Activated CD4-positive, alpha-beta T cell treated with anti-CD3 and anti-CD28 coated beads, Interleukin-2, amount 50 U/mL, for 16 hours (primary cell): ENCODE measurements at regions not wholly inside any gene's neighbourhood (a gene's known extent, or its start where the extent isn't known, plus 50 kb on each side); places are given as distances from the start of the nearest gene placed in this dataset.

Source experiments
- DNase-seq: peaks from one replicate; pipeline ENCODE4 v3.0.0-alpha.2; 2020

DNA sequence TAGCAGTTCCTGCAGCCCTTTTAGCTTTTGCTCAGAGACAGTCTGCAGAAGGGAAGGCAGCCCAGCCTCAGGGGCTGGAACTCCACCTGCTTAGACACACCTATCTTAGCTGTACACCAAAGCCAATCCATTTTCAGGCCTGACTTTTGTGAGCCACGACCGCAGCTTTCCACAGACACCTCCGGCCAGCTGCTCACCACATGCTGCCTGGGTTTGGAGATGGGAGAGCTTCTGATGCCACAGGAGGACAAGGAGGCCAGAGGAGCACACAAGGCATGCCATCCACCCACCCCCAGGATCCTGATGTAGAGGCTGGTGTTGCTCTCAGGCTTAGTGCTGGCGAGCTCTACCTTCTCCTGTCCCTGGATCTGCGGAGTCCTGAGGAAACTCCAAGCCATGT lies 141.8 kb upstream of the NALF2 start:
- DNase-seq, result no peak

DNA sequence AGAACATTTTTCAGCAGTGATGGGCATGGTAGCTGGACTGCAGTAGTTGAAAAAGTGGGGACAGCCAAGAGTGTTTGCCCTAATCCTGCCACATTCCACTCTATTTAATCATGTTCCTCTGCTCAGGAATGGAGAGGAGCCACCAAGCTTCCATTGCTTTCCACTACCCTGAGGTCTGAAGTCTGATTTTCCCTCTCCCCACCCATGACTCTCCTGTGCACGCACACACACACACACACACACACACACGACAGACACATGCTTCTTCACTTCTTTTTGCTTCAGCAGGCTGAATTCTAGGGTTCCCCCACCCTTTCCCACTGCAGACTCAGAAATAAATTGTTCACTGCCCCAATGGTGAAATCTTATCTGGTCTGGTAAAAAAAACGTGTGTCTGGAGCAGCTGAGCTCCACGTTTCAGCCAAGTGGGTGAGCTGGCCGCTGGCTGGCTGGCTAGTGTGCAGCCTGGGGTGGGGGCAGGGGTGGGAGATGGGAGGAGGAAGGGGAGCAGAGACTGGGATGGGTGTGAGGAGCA lies 142.7 kb upstream of the NALF2 start:
- no peak for DNase-seq

DNA sequence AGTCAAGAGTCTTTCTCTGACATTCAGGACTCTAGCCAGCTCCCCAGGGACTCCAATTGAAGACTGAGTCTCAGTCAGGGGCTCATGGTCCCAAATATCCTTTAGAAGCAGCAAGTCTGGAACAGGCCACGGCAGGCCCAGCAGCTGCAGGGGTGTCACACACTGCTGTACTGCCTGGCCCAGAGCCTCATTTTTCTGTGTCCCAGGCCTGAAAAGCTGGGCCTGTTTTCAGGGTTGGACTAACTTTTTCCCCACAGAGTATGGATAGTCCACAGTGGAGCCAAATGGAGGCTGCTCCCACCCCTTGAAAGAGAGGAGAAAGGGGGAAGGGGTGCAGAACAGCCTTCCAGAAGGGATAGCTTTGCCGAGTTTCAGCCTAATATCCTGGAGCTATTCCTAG lies 146.8 kb upstream of the NALF2 start:
- DNase-seq, result no peak

DNA sequence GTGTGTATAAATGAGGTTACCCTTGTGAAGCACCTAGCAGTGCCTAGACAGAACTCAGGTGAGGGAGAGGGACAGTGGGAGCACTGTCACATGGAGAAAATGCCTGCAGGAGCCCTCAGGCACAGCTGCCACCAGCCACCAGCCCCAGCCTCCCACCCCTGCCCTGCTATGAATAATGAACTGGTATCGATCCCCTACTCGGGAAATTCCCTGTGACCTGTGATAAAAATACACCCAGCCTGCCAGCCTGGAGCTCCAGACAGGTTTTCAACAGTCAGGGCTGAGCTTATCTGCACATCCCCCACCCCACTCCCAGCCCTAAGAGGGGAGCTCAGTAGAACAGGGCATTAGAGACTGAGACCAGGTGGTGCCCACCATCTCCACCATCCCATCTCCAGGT lies 159.6 kb upstream of the PJA1 start:
- no peak for DNase-seq

DNA sequence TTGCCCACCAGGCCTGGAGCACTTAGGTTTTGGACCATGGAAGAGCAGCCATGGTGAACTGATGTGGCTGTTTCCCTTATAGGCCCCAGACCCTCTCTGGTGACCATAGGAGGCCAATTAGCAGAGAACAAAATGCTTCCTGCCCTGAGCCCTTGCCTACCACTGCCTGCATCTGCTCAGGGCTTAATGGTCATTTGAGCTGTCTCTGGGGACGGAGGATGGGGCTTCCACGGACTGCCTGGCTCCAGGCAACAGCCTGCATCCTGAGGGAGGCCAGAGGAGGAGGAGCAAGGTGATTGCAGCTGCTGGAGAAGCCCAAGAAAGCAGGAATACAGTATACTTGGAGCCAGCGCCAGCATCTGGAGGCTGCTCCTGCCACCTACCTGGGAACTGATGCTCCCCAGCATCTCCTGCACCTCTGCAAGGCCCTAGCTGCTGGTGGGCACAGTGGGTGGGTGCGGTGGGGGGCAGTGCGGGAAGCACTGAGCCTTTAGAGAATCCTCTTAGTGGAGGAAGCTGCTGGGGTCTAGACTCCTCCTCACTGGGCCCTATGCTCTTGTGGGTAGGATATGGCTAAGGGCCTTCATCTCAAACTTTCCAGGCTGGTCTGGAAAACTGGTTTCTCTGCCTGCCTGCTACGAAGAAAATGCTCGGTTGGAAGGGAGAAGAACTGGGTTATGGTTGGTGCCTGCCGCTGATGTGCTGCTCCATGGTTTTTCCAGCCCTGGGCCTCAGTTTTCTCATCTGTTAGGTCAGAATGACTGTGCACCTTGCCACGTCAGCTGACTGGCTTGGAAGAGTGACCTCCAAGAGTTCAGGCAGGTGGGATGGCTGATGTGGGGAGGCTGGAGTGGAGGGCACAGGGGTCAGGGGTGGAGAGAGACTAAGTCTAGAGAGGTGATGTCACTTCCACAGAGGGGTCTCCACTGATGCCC lies 158.8 kb upstream of the PJA1 start:
- DNase-seq, result no peak

DNA sequence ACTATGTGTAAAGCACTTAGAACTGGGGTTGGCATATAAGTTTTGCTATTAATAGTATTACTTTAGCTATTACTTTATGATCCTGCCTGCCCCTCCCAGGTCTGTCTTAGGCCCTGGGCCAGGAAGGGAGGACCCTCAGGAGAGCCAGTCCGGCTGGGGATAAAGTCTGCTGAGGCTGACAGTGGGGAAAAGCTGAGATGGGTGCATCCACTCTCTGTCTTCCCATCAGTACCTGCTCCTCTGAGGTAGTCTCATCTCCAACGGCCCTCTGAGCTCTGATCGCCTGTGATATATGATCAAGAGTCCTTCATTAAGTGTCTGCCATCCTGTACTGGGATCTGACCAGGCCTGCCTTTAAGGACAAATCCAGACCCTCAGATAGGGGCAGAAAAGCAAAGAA lies 156.5 kb upstream of the PJA1 start:
- DNase-seq, result no peak

DNA sequence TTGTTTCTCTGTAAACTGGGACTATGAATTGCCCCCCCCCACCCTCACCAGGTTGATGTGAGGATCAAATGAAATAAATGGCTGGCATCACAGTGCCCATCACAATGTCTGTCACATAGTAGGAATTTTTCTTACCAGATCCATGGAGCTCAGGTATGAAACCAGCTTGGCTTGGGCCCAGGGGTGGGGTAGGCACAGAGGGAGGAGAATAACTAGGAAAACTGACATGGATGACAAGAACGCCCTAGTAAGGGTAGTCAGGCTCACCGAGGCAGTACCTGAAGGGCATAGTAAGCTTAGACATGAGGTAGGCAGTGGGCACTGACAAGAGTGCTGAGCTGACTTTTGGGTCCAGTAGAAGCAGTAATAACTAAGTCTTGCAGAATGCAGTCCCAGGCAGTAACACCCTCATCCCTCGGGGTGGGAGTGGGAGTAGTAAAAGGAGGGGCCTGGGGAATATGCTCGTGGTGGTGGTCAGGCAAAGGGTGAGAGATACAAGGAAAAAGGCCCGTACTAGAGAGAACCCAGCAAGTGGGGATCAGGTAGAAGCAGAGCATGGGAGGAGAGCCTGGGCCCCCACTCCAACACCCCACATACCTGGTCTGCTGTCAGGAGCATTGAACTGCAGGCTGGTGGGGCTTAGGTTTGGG lies 155.9 kb upstream of the PJA1 start:
- DNase-seq, result no peak

DNA sequence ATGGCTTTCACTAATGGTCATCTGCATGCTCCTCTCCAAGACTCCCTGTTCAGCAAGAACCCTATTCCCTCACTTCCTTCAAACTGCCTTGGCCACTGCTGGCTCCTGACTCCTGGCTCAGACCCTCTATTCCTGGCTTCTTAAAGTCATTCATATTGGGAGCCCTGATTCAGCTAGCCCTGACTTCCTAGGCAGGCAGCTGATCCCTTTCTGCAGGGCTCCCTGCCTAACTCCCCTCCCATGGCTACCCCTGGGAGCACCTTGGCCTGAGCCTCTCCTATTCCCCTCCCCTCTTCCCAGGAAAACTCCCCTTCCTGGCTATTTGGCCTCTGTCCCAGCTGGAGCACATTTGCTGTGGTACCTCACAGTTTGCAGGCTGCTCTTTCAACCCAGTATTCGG lies 154.9 kb upstream of the PJA1 start:
- no peak for DNase-seq

DNA sequence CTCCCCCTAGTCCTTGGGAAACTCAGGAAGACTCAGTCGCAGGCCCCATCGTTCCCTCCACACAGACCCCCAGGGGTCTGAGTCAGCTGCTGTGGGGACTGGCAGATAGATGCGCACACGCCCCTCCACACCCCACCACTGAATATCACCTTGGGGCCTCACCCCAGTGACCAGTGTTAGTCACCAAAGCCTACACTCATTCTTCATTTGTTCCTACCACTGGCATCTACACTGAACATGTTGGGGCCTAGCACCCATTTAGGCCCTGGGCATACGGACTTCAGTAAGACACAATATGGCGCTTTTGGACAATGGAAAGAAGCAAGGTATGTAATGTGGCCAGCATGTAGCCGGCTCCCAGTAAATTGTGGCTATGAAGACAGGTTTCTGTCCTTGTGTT lies 154.1 kb upstream of the PJA1 start:
- no peak for DNase-seq

DNA sequence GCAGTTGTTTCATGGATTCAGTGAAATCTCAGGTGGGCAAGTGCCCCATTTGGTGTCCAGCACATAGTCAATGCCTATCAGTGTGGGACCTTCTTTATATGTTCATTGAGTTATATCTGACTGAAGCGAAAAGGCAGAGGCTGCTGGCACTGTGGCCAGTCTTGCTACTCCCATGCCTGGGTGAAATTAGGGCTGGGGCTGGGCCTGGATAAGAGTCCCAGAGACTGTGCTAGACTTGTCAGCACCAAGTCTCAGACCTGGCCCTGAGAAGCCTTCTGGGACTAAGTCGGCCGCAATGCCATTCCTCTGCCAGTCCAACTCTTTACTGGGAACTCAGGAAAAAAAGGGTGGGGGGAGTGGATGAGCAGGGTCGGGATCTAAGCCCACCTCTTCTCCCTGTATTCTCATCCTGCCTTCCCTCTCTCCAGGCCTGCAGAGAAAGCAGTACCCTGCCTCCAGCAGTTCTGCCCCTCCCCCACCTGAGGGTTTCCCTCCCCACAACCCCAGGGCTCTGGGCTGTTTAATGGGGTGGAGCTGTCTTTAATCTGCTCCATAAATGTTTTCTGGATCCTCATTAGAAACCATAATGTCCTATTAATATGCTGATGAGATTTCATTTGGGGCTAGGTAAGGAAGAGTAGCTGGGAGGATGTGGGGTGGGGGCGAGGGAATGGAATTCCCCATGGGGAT lies 153.5 kb upstream of the PJA1 start:
- no peak for DNase-seq

DNA sequence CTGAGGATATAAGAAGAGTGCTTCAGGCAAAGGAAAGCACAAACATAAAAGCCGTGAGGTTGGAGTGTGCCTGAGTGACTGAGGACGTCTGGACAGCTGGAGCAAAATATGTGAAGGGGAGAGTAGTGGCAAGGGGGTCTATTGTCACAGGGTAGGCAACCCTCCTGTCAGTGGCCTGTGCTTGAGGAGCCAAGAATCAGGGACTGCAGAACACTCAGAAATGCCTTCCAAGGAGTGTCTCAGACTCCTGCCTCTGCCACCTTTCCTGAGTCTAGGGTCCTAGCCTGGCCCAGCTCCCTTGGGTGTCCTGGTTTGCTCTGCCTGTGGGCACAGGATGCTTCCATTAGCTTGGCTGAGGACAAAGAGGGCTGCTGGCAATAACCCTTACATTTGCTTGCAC lies 152.5 kb upstream of the PJA1 start:
- DNase-seq, result no peak

DNA sequence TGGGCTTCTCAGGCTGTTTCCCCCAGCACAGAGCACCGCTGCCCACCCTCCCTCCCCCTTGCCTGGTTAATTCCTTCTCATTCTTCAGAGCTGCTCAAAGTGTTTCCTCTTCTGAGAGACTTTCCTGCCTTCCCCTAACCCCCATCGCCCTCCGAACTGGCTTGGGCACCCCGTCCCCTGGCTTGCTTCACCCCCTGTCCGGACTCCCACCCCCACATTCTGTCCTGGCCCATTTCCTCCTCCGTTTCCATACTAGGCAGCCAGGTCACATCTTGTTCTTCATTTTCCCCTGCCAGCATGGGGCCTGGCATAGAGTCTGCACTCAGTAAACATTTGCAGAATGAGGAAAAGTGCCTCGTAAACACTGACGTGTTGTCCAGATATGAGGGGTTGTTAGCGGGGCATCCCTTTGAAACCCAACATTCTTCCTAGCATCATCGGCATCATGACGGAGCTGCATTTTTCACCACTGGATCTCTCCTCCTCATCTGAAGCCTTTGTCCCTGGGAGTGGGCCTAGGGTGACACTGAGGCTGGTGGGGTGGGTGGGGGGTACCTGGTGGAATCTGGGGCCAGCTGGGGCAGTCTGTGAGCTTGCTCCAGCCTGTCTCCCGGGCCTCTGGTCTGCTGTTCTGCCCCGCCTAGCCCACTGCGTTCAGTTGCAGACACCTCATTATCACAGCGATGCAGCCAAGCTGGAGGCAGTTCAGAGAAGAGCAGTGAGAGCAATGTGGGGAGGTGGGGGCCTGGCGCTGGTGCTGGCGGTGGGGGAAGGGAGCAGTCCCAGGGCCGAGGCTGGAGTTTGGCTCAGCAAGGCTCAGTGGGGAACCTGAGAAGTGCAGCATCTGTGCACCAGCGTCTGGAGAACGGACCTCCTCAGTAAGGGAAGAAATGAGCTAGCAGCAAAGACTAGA lies 149.4 kb upstream of the PJA1 start:
- no peak for DNase-seq

DNA sequence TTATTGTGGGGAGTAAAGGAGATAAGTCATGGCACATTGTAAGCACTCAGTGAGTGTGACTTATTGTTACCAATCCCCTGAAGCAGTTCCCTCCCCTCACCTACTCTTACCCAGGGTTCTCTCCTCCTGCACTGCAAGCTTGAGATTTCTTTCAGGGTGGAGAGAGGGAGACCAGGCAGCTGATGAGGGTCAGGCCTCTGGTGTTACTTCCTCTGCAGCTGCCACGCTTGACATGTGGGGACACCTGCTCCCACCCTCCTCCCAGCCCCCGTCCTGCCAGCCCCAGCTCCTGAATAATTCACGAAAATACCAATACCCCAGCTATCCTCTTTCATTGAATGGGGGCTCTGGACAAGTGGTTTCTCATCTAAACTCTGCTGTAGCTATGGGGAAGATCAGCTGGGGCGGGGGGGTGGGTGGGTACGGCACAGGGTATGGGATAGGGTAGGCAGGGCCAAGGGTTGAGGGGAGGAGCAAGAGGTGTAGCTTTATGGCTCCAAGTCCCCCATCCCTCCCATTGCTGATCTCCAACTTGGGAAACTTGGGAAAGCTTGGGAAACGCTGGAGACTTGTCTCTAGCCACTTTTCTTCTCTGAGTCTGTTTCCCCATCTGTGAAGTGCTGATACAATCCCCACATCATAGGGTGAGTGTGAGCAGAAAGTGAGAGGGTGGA lies 148.5 kb upstream of the PJA1 start:
- no peak for DNase-seq

DNA sequence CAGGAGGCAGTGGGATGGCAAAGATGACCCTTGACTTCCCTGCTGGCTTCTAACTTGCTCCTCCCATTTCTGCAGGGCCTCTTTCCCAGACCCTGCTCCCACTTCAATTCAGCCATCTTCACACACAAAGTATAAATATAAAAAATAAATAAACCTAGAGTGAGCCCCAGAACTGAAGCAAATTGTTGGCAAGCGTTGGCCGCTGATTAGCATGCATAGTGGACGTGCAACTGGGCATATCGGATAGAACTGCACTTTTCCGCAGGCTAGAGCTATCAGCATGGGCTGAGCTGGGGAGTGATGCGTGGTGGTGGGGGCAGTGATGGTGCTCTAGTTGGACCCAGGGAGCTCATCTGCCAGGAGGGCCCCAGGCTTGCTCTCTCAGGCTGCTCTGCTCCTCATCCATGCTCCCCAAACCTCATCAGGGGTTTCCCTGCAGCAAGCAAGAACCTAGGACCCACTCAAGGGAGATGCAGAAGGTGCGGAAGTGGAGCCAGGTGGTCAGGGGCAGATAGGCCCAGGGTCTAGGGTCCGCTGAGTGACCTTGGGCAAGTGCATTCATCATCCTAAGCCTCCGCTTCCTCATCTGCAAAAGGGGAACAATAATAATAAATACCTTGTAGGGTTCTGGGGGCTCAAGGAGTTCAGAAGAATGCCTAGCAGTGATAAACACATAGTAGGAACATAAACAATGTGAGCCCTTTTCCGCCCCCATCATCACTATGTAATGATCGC lies 146.8 kb upstream of the PJA1 start:
- DNase-seq, result no peak

DNA sequence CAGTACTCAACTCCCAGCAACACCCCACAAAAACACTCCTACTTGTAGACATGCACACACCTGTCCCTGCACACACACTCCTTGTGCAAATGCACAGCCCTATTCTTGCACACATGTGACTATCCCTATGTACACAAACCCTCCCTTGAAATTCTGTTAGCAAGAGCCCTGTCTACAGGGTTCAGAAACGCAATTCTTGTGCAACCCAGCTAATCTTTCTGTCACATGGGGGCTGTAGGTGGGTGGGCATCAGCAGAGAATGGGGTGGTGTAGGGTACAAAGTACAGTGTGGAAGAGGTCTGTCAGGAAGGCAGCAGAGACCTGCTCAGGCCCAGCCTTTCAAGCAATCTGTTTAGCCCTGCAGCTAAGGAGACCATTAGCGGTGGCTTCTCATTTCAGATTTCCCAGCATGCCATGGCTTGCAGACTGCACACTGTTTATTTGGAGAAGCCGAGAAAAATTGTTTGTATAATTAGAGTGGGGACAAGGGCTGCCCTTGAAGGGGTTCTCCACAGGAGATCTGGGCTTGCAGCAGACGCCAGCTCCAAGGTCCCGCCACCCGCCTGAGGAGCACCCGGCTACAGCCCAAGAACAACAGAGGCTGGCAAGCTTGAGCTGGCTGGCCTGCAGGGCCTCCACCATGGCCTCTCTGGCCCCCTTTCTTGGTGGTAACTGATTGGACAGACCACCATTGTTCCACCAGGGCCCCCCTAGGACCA lies 144.0 kb upstream of the PJA1 start:
- no peak for DNase-seq

DNA sequence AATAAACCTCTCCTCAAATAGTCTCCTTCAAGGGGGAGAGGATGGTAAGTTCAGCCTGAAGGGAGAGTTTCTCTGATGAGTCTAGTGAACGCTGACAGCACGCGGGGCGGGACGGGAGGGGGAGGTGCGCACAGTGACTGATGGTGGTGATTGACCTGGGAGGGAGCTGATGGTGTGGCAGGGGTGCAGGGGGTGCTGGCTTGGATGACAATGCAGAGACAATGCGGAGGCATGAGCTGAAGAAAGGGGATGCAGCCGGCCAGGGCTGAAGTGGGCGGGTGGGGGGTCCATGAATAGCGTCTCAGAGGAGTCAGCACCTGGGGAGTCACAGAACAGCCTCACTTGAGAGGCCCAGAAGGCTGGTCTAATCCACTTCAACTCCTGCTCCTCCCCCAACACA lies 142.5 kb upstream of the PJA1 start:
- no peak for DNase-seq

DNA sequence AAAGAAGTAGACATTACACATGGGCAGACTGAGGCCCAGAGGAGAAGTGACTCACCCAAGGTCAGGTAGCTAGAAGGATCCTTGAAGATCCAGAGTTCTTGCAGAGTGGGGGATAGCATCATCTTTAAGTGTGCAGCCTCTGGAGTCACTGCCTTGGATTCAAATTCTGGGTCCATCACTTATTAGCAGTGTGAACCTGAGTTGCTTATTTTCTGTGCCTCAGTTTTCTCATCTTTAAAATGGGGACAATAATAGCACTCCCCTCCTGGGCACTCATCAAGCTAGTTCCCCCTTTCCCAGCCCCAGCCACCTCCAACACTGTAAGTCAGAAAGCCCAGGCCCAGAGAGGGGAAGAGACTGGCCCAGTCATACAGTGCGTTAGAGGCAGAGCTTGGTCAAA lies 141.8 kb upstream of the PJA1 start:
- no peak for DNase-seq

DNA sequence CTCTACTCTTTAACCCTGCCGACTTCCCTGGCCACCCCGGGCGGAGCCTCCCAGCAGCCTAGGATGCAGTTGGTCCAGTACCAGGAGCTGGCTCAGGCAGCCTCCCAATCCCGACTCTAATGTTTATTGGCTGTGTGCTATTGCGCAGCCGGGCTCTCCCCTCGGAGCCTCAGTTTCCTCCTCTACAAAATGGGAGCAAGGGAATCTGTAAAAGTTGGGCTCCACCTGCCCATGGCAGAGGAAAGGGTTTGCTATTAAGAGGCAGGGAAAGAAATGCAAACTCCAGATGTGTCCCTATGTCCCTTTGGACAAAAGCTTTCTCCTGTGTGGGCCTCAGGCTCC lies 140.8 kb upstream of the PJA1 start:
- no peak for DNase-seq

DNA sequence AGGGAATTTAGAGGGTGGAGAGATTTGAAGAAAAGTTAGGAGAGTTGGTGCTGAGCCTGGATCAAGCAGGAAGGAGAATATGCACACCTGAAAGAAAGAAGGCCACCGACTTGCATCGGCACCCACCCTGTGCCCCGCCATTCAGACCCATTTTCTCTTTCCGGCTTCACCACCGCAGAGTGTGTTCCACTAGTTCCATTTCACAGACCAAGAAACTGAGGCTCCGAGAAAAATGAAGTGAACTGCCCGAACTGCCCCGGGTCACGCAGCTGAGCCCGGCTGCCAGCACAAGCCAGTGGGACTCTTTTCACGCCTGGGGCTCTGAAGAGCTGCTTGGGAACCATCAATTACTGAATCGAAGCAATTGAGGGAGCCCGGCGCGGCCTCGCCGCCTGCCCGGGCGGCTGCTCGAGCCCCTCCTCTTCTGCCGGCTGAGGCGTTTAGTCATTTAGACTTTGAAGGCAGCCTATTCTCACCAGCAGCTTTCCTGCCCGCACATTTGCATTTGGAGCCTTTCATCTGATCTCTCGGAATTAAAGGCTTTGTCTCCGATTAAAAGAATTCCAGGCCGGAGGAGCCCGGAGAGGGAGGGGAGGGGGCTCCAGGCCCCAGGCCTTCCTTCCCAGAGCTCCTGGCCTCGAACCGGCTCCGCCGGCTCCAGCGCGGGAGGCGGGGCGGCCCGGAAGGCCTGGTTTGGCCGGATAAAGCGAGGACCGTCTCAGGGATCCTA lies 140.2 kb upstream of the PJA1 start:
- no peak for DNase-seq

DNA sequence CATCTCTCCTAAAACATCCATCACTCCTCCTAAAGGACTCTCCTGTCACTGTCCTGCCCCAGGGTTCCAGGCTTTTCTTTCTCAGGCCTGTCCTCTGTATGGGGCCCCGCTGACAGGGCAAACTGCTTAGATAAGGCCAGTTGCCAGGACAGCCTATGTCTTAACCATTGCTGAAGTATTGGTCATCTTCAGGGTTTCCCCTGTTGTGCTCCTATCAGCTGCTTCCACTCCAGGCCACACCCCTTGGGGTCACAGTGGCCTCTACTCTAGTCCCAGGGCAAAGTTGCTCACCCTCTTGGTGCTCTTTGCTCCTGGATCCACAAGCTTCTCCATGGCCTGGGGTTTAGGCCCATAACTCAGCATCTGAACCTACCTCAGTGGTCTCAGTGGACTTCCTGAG lies 138.0 kb upstream of the PJA1 start:
- DNase-seq, result no peak
